HepG2 (cell line): ENCODE measurements at regions not wholly inside any gene's neighbourhood (a gene's known extent, or its start where the extent isn't known, plus 50 kb on each side); places are given as distances from the start of the nearest gene placed in this dataset.

ENCODE experiments used
- ATAC-seq: fragments of 200-7000 bp; cut with Tn5 transposase; 3 replicates; pipeline ENCODE4 v1.9.1; 2020; ENCODE audit warnings: mild to moderate bottlenecking, moderate library complexity
- BruUV-seq: library from RNA; stranded (reverse); fragments of 400-500 nt; replicated peaks from 2 replicates; lab custom pipeline; 2021; lab: Mats Ljungman, UMichigan
- CTCF ChIA-PET: fragments of 300-600 bp; formaldehyde crosslinking; extraction: SDS; loops from one replicate; lab custom pipeline; 2021; ENCODE audit warnings: low total read pairs, inconsistent platforms, low intra/inter-chr PET ratio; lab: Yijun Ruan, JAX
- POLR2A ChIA-PET: fragments of 350-600 bp; sonication (Branson Sonifier 250); formaldehyde crosslinking; loops from one replicate; lab custom pipeline; 2020; ENCODE audit warnings: antibody characterized with exemption, inconsistent platforms; lab: Yijun Ruan, JAX
- DNase-seq: peaks from one replicate; pipeline ENCODE4 v3.0.0-alpha.2; 2015; ENCODE audit warnings: low spot score
- FAIRE-seq: peaks from 3 replicates; lab custom pipeline; 2011; peaks lifted over from hg19 to GRCh38; lab: Jason Lieb, UNC
- H2AFZ ChIP-seq: one replicate; pipeline ENCODE4 v1.6.1; 2011; ENCODE audit warnings: low read length, inconsistent platforms
- H3K27ac ChIP-seq: fragments of 300-600 bp; 3 replicates; pipeline ENCODE4 v1.8.0; 2011; ENCODE audit warnings: mixed run types, mild to moderate bottlenecking, mixed read lengths, low read length, inconsistent platforms; ENCODE audit not compliant: insufficient read depth; ENCODE audit errors: extremely low read length
- H3K27me3 ChIP-seq, 2 experiments: fragments of 200-600 bp in 1 of 2; 2 replicates in 1 of 2; 3 replicates in 1 of 2; pipeline versions ENCODE4 v1.6.0 to v1.8.0; 2011; ENCODE audit warnings: low read length in 2 of 2, mild to moderate bottlenecking in 2 of 2, moderate library complexity in 2 of 2, inconsistent platforms in 1 of 2; ENCODE audit not compliant: insufficient read depth in 2 of 2, control insufficient read depth in 1 of 2
- H3K36me3 ChIP-seq, 2 experiments: fragments of 200-600 bp in 1 of 2; replicated peaks in 1 of 2; 2 replicates in 1 of 2; 3 replicates in 1 of 2; pipeline versions ENCODE4 v1.5.1 to v1.8.0; 2011; ENCODE audit warnings: low read length in 2 of 2, inconsistent platforms in 1 of 2; ENCODE audit not compliant: insufficient read depth in 2 of 2, control insufficient read depth in 1 of 2
- H3K4me1 ChIP-seq: 2 replicates; pipeline ENCODE4 v1.5.1; 2012; ENCODE audit warnings: low read length, inconsistent platforms; ENCODE audit not compliant: insufficient read depth
- H3K4me2 ChIP-seq: 2 replicates; pipeline ENCODE4 v1.6.0; 2011; ENCODE audit warnings: low read depth, low read length, inconsistent platforms
- H3K4me3 ChIP-seq, 3 experiments: fragments of 200-600 bp in 1 of 3; sonication (generic), shearing (Covaris generic) in 1 of 3; replicated peaks in 1 of 3; 2 replicates each; pipeline ENCODE4 v1.5.1; 2011 to 2016; ENCODE audit warnings: low read length in 3 of 3, inconsistent platforms in 2 of 3, low read depth in 2 of 3, mild to moderate bottlenecking in 2 of 3, control low read depth in 1 of 3, mixed read lengths in 1 of 3; ENCODE audit not compliant: insufficient read depth in 1 of 3
- H3K79me2 ChIP-seq: one replicate; pipeline ENCODE4 v1.6.1; 2011; ENCODE audit warnings: low read length, inconsistent platforms; ENCODE audit not compliant: insufficient read depth
- H3K9ac ChIP-seq: 2 replicates; pipeline ENCODE4 v1.6.0; 2011; ENCODE audit warnings: mild to moderate bottlenecking, low read depth, low read length, inconsistent platforms; ENCODE audit not compliant: insufficient read depth
- H3K9me3 ChIP-seq: 2 replicates; pipeline ENCODE4 v1.5.1; 2012; ENCODE audit warnings: mild to moderate bottlenecking, low read length
- H4K20me1 ChIP-seq: 2 replicates; pipeline ENCODE4 v1.6.0; 2011; ENCODE audit warnings: inconsistent platforms, mild to moderate bottlenecking, low read length, moderate library complexity; ENCODE audit not compliant: insufficient read depth
- CBFB ChIP-seq: sonication (generic); formaldehyde crosslinking; IDR thresholded peaks from 2 replicates; pipeline ENCODE4 v1.4.0; 2020; ENCODE audit warnings: missing genetic modification reagents
- CEBPB ChIP-seq: IDR thresholded peaks from 2 replicates; pipeline ENCODE4 v1.6.1; 2011; ENCODE audit warnings: low read depth, low read length, improper control_type of control experiment, borderline replicate concordance
- FOXK2 ChIP-seq: fragments of 450-650 bp; IDR thresholded peaks from 2 replicates; pipeline ENCODE4 v1.6.1; 2016
- RFXANK ChIP-seq: IDR thresholded peaks from 2 replicates; pipeline ENCODE4 v1.6.1; 2016
- SNAPC2 ChIP-seq: sonication (generic); formaldehyde crosslinking; IDR thresholded peaks from 2 replicates; pipeline ENCODE4 v1.8.1; 2022; ENCODE audit warnings: mild to moderate bottlenecking, missing genetic modification reagents
- ZFP36L1 ChIP-seq: sonication (generic); formaldehyde crosslinking; IDR thresholded peaks from 2 replicates; pipeline ENCODE4 v1.8.0; 2022; ENCODE audit warnings: mild to moderate bottlenecking, missing genetic modification reagents, moderate library complexity
- ZNF383 ChIP-seq: sonication (generic); formaldehyde crosslinking; IDR thresholded peaks from 2 replicates; pipeline ENCODE4 v1.4.0; 2020; ENCODE audit warnings: missing genetic modification reagents, mild to moderate bottlenecking, borderline replicate concordance
- ZNF512B ChIP-seq: sonication (generic); formaldehyde crosslinking; IDR thresholded peaks from 2 replicates; pipeline ENCODE4 v1.5.1; 2020; ENCODE audit warnings: missing genetic modification reagents, mild to moderate bottlenecking, borderline replicate concordance
- ZNF724P ChIP-seq: sonication (generic); formaldehyde crosslinking; IDR thresholded peaks from 2 replicates; pipeline ENCODE4 v1.8.0; 2022; ENCODE audit warnings: missing genetic modification reagents, borderline replicate concordance
- ZZZ3 ChIP-seq: sonication (generic); formaldehyde crosslinking; IDR thresholded peaks from 2 replicates; pipeline ENCODE4 v1.4.0; 2020; ENCODE audit warnings: missing genetic modification reagents, mild to moderate bottlenecking, borderline replicate concordance
- WGBS: methylation state at CpG from one replicate; pipeline ENCODE4 v1.1.6; 2017; ENCODE audit warnings: low lambda C conversion rate; 5-methylcytosine and 5-hydroxymethylcytosine counted together
- in situ Hi-C: cut with HindIII; loops from 2 replicates; pipeline ENCODE4 v1.10.0; 2017; ENCODE audit warnings: low pct_unique_long_range_greater_than_20kb; ENCODE audit not compliant: extremely low pct_ligation_motif_present
- intact Hi-C: fragments of 100-400 bp; cut with micrococcal nuclease; formaldehyde crosslinking; loops from one replicate; pipeline ENCODE4 v1.10.0; 2022; ENCODE audit not compliant: unreplicated experiment
- TF ChIP-seq, protein P1 (sequence below), 2 experiments: sonication (generic) in 1 of 2; formaldehyde crosslinking in 1 of 2; IDR thresholded peaks; 2 replicates each; pipeline versions ENCODE4 v1.4.0 to v1.6.1; 2016 to 2020; ENCODE audit warnings: borderline replicate concordance in 1 of 2, low read depth in 1 of 2, mild to moderate bottlenecking in 1 of 2, missing genetic modification reagents in 1 of 2
- TF ChIP-seq, protein P2 (sequence below): sonication (generic); formaldehyde crosslinking; IDR thresholded peaks from 2 replicates; pipeline ENCODE4 v1.4.0; 2020; ENCODE audit warnings: missing genetic modification reagents
- TF ChIP-seq, protein P3 (sequence below), 2 experiments: fragments of 450-650 bp in 1 of 2; sonication (generic) in 1 of 2; formaldehyde crosslinking; IDR thresholded peaks; 2 replicates each; pipeline versions ENCODE4 v1.5.0 to v1.8.0; 2020 to 2022; ENCODE audit warnings: mild to moderate bottlenecking in 1 of 2, missing genetic modification reagents in 1 of 2

- no peak for TF ChIP-seq ZNF512B (CRISPR knock-in tag)
- no peak for TF ChIP-seq FOXK2
Measured at GRCh38 chr3:72335458-72336095, 512.7 kb downstream of the SHQ1 start (continued).

DNA sequence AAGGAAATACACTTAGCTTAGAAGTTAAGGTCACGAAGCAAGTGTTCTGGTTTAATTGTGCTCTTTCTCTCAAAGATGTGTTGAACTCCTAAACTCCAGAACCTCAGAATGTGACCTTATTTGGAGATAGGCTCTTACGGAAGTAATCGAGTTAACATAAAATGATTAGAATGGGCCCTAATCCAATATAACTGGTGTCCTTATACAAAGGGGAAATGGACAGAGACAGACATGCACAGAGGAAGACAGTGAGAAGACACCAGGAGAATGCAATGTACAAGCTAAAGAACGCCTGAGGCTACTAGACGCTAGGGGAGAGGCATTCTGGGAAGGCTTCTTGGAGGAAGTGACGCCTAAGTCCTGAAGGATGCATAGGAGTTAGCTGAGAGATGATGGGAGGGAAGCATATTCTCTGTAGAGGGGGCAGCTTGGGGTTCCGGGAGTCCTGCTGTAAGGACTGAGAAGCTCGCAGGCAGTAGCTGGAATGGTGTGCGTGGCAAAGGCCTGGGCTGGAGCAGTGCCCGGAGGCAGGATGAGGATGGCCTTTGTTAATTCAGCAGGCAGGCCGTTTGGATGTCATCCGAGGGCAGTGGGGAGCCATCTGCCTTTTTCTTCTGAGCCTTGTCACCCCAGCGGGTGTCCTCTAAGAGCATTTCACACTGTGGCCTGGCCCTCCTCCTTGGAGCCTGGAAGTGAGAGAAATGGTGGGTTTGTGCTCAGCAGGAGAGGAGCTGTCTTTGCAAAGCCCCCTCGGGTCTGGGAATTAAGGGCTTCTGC lies 513.4 kb downstream of the SHQ1 start:
- in situ Hi-C loops (no loop called here), intact Hi-C loops (no loop called here)
- H3K9me3 ChIP-seq = no peaks in the 10 kb centered on the region
- H4K20me1 ChIP-seq = no peaks in the 10 kb centered on the region
- H3K4me2 ChIP-seq = no peak overlapping the region
- H3K79me2 ChIP-seq = no peaks in the 10 kb centered on the region
- H3K4me1 ChIP-seq = 0 out of 2 replicates have a peak, but pooled peaks cover 7% of the 10 kb centered on the region
- H3K9ac ChIP-seq = no peak overlapping the region
- H3K36me3 ChIP-seq = no peaks in the 10 kb centered on the region
- peaks cover 2 to 7% of the 10 kb centered on the region in 2 experiments; a peak in 1 of 5 replicates for H3K27me3 ChIP-seq
- ChIA-PET POLR2A (no interaction called here), CTCF (no interaction called here)
- ATAC-seq (no peak), FAIRE-seq (no peak), DNase-seq (no peak)
- no peak overlapping the region for H3K27ac ChIP-seq
- H2AFZ ChIP-seq = no peak overlapping the region
- no TSS peak for BruUV-seq
- no peak overlapping the region for H3K4me3 ChIP-seq
- WGBS = 56% methylated on average over 13 of the region's 14 CpGs
- TF ChIP-seq, protein P1, sequence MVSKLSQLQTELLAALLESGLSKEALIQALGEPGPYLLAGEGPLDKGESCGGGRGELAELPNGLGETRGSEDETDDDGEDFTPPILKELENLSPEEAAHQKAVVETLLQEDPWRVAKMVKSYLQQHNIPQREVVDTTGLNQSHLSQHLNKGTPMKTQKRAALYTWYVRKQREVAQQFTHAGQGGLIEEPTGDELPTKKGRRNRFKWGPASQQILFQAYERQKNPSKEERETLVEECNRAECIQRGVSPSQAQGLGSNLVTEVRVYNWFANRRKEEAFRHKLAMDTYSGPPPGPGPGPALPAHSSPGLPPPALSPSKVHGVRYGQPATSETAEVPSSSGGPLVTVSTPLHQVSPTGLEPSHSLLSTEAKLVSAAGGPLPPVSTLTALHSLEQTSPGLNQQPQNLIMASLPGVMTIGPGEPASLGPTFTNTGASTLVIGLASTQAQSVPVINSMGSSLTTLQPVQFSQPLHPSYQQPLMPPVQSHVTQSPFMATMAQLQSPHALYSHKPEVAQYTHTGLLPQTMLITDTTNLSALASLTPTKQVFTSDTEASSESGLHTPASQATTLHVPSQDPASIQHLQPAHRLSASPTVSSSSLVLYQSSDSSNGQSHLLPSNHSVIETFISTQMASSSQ (IDR thresholded peaks at IDR 0.05; ENCODE audit: low read depth) = no peak
- TF ChIP-seq, protein P1 (CRISPR knock-in tag; IDR thresholded peaks at IDR 0.05; ENCODE audit: borderline replicate concordance) = no peak
- no peak for TF ChIP-seq ZNF724P (CRISPR knock-in tag)
- TF ChIP-seq CBFB (CRISPR knock-in tag) = no peak
- TF ChIP-seq, protein P2, sequence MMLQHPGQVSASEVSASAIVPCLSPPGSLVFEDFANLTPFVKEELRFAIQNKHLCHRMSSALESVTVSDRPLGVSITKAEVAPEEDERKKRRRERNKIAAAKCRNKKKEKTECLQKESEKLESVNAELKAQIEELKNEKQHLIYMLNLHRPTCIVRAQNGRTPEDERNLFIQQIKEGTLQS (CRISPR knock-in tag) = no peak
- TF ChIP-seq RFXANK (CRISPR knock-in tag) = no peak
- no peak for TF ChIP-seq ZZZ3 (CRISPR knock-in tag)
- TF ChIP-seq, protein P3, sequence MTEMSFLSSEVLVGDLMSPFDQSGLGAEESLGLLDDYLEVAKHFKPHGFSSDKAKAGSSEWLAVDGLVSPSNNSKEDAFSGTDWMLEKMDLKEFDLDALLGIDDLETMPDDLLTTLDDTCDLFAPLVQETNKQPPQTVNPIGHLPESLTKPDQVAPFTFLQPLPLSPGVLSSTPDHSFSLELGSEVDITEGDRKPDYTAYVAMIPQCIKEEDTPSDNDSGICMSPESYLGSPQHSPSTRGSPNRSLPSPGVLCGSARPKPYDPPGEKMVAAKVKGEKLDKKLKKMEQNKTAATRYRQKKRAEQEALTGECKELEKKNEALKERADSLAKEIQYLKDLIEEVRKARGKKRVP (CRISPR knock-in tag; IDR thresholded peaks at IDR 0.05) = no peak
- no peak for TF ChIP-seq ZFP36L1 (CRISPR knock-in tag)
- no peak for TF ChIP-seq SNAPC2
- TF ChIP-seq ZNF383 (CRISPR knock-in tag) = no peak
- no peak for TF ChIP-seq CEBPB
